HUDEP-2 (cell line): ENCODE measurements at regions not wholly inside any gene's neighbourhood (a gene's known extent, or its start where the extent isn't known, plus 50 kb on each side); places are given as distances from the start of the nearest gene placed in this dataset.

Source experiments
- DNase-seq, 76 experiments: peaks; one replicate each; lab custom pipeline; 2025; ENCODE audit not compliant: unreplicated experiment in 76 of 76; lab: John Stamatoyannopoulos, UW

- DNase-seq = no peak
Observed at GRCh38 chr2:128731994-128732650, 413.5 kb upstream of the HS6ST1 start.

DNA sequence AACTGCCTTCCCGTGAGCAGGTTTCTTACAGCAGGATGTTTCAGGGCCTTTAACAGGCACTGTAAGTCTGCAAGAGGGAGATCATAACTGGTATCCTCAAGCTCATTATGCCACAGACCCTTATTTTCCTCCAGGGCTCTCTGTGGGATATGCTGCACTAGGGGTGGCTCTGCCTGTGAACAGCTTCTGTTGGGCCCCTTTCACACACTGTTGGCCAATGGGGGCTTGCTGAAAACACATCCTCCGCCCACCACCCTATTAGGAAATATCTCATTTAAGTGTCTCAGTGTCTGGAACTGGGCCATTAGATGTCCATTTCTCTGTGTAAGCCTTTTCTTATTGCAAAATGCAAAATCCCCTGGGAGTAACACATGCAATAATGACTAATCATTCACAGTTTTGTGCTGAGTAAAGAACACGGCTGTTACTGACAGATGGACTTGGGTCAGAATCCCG, 414.3 kb upstream of the HS6ST1 start:
- DNase-seq = no peak

DNA sequence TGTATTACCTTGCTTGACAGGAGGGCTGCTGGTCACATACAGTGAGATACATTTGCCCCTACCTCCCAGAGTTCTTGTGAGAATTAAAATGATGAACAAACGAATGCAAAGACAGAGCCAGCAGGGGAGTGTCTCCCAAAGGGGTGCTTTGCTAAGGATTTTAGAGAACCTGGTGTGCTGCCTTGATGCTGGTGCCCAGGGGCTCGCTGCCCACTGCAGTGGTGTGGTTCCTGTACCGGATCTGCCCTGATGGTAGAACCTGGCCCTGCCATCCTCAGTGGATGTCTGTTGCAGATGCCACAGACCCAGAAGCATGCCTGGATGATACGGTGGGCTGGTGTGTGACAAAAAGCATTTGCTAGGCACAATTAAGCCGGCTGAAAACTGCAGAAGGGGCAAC, 414.8 kb upstream of the HS6ST1 start:
- no peak for DNase-seq

GRCh38 chr2:128734521-128735295, 416.0 kb upstream of the HS6ST1 start:
- DNase-seq = no peak

- no peak for DNase-seq
Observed at GRCh38 chr2:128735296-128735960, 416.8 kb upstream of the HS6ST1 start.

GRCh38 chr2:128736046-128736688, 417.5 kb upstream of the HS6ST1 start:
- no peak for DNase-seq

DNA sequence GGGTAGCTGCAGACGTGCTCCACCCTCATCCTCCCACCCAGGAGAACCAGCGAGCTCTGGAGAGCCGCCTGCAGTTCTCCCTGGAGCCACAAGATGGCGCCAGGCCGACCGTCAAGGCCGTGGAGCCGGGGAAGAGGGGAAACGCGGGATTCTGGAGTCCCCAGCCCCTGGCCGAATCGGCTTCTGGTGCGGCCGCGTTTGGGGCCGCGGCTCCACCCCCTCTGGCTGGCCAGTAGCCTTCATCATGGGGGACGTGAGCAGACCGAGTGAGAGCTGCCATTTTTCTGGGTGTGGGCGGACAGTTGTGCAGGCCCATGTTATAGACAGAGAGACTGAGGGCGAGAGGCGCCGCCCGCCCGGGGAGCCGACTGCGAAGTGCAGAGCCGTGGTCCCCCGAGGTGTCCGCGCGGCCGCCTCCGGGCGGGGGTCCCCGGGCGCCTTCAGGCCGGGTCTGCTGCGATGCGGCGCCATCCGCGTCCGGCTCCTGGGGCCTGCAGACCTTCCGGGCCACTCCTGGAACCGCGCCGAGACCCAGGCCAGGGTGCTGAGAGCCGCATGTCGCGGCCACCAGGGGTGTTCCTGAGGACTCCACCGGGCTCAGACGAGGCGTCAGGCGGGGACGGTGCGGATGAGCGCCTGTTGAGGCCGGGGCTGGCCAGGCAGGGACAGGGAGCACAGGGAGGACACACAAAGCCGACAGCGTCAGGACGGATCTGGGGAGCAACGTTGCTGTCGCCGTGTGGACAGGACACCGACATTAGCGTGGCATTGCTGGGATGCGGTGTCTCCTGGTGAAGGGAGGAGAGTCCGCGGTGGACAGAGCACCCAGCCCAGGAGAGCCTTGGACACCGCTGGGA, 418.2 kb upstream of the HS6ST1 start:
- peak in 61 of 76 experiments; percentile 1 to 71 (median 45) for DNase-seq

DNA sequence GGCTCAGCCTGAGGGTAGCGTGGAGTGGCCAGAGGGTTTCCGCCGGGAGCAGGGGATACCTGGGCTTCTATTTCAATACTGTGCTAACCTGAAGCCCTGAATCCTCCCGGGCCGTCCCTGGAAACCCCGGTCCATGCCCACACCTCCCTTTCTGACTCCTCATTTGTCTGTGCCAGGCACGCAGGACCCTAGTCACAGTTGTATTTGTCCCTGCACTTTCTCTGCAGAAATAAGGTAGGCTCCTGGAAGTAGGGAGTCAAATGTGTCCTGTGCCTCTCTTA, 418.8 kb upstream of the HS6ST1 start:
- DNase-seq = no peak

DNA sequence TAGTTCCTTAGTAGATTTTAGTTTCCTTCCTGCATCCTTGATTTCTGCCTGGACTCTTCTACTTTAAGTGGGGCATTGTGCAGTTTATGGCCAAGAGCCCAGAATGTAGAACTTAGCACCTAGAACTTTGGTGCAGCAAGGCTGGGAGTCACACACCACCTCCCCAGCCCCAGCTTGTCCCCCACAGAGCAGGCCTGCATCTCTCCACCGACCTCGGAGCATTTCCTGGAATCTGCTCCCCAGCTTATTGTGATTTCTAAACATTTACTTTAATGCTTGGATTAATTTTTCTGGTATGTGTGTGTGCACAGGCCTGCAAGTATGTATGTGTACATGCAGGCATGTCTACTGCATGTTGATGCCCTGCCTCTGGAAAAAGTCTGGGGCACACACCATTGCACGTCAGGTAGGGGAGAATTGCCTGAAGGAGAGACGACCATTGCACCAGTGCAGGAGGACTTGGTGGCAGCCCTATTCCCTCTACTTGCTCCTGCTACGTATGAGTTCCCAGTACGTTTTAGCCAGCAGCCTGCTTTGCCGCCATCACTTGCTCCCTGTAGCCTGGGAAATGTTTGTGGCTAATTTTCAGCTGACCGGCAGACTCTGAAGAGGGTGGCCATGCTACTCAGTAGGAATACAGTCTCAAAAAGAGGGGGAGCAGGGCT, 419.9 kb upstream of the HS6ST1 start:
- DNase-seq = no peak

DNA sequence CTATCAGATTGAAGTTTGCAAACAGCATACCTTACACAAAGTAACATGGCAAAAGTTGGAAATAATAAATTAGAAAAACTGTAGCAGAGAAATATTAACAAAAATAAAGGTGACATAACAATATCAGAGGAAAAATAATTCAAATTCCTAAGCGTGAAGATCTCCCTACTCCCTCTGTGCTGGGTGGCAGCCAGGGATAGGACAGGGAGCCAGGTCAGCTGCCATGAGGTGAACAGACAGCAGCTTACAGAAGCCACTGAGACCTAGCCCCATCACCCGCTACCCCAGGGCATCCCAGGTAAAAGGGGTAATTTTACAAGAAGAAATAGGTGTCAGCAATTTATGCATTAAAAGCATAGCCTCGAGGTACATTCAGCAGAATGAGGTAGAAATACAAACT, 423.8 kb upstream of the HS6ST1 start:
- no peak for DNase-seq

- DNase-seq = no peak
Observed at GRCh38 chr2:128745946-128746345, 427.3 kb upstream of the HS6ST1 start.

DNA sequence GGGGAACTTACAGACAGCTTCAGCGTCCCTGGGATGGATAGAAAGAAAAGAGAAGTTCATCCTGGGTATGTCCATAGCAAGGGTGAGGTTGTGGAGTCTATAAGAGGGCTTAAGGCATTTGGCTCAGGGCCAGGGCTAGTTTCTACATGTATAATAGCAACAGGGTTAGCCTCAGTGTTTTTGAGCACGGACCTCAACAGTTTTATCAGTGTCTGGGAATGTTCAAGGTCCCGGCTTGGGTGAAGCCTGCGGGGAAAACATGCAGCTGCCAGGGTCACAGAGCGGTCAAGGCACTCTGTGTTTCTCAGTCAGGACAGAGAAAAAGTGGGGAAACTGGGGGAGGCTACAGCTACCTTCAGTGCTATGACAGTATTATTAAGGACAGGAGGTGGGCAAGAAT, 427.7 kb upstream of the HS6ST1 start:
- DNase-seq = no peak

DNA sequence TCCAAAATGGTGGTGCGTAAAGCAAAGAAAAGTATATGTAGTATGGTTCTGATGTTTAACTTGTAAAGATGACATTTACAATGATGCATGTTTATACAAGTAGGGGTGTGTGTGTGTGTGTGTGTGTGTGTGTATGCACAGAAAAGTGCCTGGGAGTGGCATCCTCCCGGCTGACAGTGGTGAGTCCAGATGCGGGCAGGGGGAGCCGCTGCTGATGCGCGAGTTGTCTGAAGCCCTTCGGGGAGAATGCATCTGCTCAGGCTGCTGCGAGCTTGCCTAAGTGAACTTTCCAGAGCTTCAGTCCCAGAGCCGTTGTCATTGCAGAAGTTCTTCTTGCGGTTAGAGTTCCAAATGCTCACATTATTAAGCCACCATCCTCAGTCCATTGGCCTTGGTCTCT, 429.7 kb upstream of the HS6ST1 start:
- DNase-seq = no peak

- no peak for DNase-seq
Observed at GRCh38 chr2:128748835-128749605, 430.4 kb upstream of the HS6ST1 start.

DNA sequence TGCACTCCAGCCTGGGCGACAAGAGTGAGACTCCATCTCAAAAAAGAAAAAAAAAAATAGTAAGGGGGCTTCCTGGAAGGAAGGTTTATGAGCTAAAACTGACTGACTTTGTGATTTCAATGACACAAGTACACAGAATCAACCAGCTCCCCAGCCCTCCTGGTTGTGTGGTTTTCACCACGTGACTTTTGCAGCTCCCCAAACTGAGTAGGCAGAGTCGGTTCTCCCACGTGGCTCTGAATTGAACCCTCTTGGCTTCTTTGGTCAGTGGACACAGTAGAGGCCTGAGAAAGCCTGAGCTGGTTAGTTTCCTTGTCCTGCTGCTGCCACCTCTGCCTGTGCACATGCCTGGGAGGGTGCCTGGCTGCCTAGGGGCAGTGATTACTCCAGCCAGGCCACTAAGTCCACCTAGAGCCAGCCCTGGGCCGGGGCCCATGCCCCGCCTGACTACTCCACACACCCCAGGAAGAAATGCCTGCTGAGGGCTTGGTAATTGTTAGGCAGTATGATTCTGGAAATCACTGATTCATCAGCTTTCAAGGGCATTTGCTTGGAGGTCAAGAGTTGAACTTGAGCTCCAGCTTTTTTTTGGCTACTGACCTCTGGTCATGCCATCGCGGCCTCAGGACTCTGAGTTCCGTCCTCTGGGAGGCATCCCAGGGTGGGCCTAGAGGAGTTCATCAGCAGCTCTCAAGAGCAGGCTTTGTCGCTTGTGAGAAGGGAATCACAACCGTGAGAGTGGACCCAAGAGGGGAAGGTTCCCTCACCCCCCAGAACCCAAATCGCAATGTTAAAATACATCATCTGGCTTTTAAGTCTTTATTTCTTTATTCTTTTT, 431.9 kb upstream of the HS6ST1 start:
- DNase-seq = no peak

DNA sequence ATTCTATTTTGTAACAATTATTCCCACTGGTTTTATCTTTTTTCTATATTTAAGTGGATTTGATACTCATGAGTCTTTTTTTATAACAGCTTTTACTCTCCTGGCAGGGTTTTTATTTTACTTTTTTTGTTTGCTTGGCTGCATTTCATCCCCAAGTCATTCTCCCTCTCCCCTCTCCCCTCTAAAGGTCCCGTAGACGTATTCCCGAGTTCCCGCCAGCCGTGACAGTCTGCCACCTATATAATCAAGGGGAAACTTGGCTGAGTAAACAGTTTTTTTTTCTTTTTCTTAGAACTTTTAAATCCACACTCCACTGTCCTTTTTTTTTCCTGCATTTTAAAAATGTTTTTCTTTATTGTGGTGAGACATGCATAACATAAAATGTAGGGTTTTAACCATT, 433.1 kb upstream of the HS6ST1 start:
- no peak for DNase-seq

- DNase-seq = no peak
Observed at GRCh38 chr2:128752691-128753263, 434.1 kb upstream of the HS6ST1 start.

GRCh38 chr2:128753321-128753720, 434.7 kb upstream of the HS6ST1 start:
- DNase-seq = no peak
